ENCODE measurements at regions not wholly inside any gene's neighbourhood (a gene's known extent, or its start where the extent isn't known, plus 50 kb on each side); places are given as distances from the start of the nearest gene placed in this dataset.
"Not testable (repeated sequence)": the region's sequence is repeated elsewhere in the genome, so short reads cannot be mapped to it uniquely, and the experiment has no call there.

GRCh38 chr9:99479929-99480328 is 257.8 kb downstream of the SEC61B start:
- no peak for DNase-seq (ENCODE audit: low spot score)

GRCh38 chr9:99485459-99485858 is 263.4 kb downstream of the SEC61B start:
- no peak for DNase-seq (ENCODE audit: low spot score)

GRCh38 chr9:99486684-99487083 is 264.6 kb downstream of the SEC61B start:
- no peak for DNase-seq (ENCODE audit: low spot score)

GRCh38 chr9:99488131-99489059 is 266.3 kb downstream of the SEC61B start:
- DNase-seq (ENCODE audit: low spot score) = no peak

- DNase-seq (ENCODE audit: low spot score) = peak; percentile 59
These were observed 267.0 kb downstream of the SEC61B start for GRCh38 chr9:99489060-99489413.

- peak; percentile 30 for DNase-seq (ENCODE audit: low spot score)
These were observed 268.6 kb downstream of the SEC61B start for GRCh38 chr9:99490729-99491128.

- DNase-seq (ENCODE audit: low spot score) = peak; percentile 71
These were observed 269.5 kb downstream of the SEC61B start for GRCh38 chr9:99491408-99492158.

- DNase-seq (ENCODE audit: low spot score) = no peak
These were observed 275.6 kb downstream of the SEC61B start for GRCh38 chr9:99497641-99498040.

- not testable (repeated sequence) for DNase-seq (ENCODE audit: low spot score)
These were observed 276.9 kb downstream of the SEC61B start for GRCh38 chr9:99498979-99499378.

- DNase-seq (ENCODE audit: low spot score) = no peak
These were observed 283.9 kb downstream of the SEC61B start for GRCh38 chr9:99505936-99506335.

GRCh38 chr9:99506747-99507348 is 284.8 kb downstream of the SEC61B start:
- DNase-seq (ENCODE audit: low spot score) = no peak

GRCh38 chr9:99509065-99509745 is 287.1 kb downstream of the SEC61B start:
- no peak for DNase-seq (ENCODE audit: low spot score)

- DNase-seq (ENCODE audit: low spot score) = no peak
These were observed 287.9 kb downstream of the SEC61B start for GRCh38 chr9:99509900-99510535.

GRCh38 chr9:99511723-99512122 is 289.6 kb downstream of the SEC61B start:
- DNase-seq (ENCODE audit: low spot score) = no peak

- DNase-seq (ENCODE audit: low spot score) = no peak
These were observed 291.5 kb downstream of the SEC61B start for GRCh38 chr9:99513441-99514112.

GRCh38 chr9:99515093-99515492 is 293.0 kb downstream of the SEC61B start:
- no peak for DNase-seq (ENCODE audit: low spot score)

GRCh38 chr9:99515895-99516656 is 294.0 kb downstream of the SEC61B start:
- DNase-seq (ENCODE audit: low spot score) = no peak

GRCh38 chr9:99516657-99517049 is 294.6 kb downstream of the SEC61B start:
- no peak for DNase-seq (ENCODE audit: low spot score)

- DNase-seq (ENCODE audit: low spot score) = no peak
These were observed 297.8 kb upstream of the NR4A3 start for GRCh38 chr9:99523838-99524237.

GRCh38 chr9:99531313-99531712 is 290.4 kb upstream of the NR4A3 start:
- no peak for DNase-seq (ENCODE audit: low spot score)
